Hematopoietic multipotent progenitor cell treated with erythropoietin and hydrocortisone succinate and interleukin-3 and kit ligand, for 6 days (in vitro differentiated cells): ENCODE measurements at regions not wholly inside any gene's neighbourhood (a gene's known extent, or its start where the extent isn't known, plus 50 kb on each side); places are given as distances from the start of the nearest gene placed in this dataset.

Experiments used
- DNase-seq: peaks from one replicate; pipeline ENCODE4 v3.0.0-alpha.2; 2015

DNA sequence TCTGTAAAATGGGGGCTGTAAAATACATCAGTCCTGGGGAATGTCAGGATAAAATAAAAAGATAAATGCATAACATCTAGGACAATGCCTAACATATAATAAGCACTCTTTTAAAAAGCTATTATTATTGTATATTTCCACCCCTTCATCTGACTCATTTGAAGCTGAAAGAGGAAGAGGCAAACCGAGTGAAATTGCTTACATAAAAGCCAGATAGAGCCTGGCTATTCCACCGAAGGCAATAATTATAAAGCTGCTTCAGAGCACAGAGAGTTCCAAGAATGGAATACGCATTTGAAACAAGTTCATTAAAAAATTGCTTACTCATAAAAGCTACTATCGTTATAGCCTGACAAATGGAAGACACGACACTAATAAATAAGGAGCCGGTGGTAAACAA, 186.1 kb upstream of the CAMK1G start:
- DNase-seq = no peak

DNA sequence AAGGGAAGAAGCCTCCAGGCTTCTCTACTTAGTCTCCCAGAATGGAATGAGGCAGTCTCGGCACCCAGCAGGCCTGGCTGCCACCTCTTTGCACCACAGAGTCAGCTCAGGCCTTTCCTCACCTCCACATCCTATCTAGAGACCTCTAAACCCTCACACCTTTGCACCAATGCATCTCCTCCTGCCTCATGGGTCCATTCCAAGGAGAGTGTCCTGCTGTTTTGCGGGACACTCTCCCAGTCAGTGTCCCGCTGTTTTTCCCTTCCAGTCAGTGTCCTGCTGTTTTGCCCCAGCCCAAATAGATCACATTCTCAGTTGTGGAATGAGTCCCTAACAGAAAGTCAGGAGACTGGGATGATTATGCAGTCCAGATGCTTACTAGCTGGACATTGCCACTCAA, 185.6 kb upstream of the CAMK1G start:
- DNase-seq = no peak

DNA sequence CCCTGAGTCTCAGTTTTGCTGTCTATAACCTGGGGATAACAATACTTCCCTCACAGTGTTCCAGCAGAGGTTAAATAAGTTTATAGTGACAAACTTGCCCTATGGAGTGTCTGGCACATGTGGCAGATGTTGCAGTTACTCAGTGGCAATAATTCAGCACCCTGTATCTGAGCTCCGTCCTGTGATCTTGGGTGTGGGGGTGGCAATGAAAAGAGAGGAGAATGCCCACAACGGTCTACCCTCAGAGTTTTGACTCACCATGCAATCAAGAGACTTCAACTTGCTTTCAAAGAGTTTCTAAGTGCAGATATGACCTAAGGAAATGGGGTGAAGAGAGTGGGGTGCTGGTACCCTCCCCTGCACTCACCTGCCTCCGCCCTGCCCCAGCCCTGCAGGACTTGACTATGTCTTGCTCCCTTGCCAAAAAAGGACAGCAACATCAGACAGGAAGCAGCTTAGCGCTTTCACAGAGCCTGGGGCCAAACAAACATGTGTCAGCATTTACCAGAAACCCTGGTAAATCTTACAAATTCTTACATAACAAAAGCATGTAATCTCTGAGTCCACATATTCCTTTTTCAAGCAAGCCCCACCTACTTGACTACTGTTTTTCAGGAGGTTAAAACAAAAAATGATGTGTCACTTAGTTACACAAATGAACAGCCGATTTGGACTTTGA, 185.1 kb upstream of the CAMK1G start:
- peak; percentile 47 for DNase-seq

DNA sequence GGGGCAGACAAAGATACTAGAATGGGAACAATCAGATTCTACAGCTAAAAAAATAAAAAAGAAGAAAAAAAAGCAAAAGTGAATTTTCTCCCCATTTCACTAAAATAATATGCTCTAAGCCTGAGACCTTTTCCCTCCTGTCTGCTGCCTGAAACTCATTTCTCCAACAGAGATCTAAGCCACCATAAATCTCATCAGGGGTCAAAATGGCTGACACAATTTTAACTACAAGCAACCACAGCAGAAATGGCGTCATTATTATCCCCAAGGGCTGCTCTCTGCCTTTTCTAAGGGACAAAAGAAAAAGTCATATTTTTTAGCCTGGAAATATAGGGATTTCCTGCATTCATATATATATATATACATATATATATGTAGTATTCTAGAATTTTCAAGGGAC, 183.7 kb upstream of the CAMK1G start:
- DNase-seq = no peak

DNA sequence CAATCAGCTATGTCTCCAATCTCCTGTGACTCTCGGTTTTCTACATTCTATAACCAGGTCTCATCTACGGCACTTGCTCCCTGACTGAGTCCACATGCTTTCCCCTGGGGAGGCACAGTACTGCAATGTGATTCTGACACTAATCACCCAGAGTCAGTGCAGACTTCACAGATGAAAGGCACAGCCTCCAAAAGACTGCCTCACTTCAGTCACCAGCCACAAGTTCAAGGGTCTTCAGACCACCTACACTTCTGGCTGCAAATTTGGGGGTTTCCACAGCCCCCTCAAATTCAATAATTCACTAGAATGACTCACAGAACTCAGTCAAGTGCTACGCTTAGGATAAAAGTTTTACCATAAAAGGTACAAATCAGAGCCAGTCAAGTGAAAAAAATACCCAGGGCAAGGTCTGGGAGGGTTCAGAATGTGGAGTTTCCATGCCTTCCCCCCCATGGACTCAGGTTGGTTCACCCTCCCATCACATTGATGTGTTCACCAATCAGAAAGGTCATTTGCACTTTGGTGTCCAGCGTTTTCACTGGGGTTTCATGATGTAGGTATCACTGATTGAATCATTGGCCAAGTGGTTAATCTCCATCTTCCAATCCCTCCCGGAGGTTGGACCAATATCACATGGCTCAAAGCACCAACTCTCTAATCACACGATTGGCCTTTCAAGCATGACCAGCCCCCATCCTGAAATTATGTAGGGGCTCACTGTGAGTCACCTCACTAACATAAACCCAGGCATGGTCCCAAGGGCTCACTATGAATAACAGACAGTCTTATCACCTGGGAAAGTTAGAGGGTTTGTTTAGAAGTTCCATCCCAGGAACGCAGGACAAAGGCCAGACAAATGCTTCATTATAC, 182.9 kb upstream of the CAMK1G start:
- DNase-seq = no peak

DNA sequence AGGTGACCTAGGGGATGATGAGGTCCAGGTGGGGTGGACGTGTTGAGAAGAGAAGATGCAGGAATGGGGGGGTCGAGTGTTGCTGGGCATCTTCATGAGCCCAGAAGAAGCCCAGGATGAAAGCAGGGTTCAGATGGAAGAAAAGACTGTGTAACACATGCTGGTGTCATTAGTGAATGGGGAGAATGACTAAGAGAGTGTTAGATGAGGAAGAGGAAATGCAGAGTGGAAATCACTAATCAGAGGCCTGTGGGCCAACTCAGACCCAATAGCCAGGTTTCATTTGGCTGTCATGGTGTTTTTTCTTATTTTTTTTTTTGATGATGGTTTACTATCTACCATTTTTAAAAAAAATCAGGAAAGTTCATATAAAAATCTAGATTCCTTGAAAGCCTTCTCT, 180.8 kb upstream of the CAMK1G start:
- DNase-seq = no peak

DNA sequence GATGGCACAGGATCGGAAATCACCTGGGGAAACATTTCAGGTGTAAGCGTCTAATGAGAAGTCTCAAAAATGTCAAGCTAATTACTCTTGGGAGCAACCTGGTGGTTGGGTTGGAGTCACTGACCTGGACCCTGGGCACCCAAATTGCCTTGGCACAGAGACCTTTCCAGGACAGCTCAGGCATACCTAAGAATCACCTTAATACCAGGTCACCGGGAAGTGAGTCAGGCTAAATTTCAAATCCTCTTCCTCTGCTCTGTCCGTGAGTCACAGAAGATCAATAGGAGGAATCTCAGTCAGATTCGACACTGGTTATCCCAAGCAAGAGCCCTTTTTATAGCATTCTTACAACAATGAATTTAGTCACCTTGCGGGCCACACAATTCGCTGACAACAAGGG, 179.6 kb upstream of the CAMK1G start:
- DNase-seq = no peak

DNA sequence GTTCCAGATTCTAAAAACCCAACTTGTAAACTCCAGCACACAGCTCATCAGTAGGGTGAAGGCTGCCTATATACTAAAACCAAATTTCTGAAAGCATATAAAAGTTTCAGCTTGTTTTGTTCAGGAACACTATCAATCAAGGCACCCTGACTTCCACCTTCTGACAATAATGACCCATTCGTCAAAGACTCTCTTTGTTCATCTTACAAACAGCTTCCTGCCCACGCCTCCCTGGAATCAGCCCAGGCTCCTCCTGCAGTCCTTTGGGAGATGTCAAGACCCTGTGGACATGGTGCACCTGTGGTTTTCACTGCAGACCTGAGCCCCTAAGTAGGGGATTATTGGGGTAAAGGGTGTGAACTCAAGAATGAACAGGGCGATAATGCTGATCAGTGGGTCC, 178.9 kb upstream of the CAMK1G start:
- no peak for DNase-seq

DNA sequence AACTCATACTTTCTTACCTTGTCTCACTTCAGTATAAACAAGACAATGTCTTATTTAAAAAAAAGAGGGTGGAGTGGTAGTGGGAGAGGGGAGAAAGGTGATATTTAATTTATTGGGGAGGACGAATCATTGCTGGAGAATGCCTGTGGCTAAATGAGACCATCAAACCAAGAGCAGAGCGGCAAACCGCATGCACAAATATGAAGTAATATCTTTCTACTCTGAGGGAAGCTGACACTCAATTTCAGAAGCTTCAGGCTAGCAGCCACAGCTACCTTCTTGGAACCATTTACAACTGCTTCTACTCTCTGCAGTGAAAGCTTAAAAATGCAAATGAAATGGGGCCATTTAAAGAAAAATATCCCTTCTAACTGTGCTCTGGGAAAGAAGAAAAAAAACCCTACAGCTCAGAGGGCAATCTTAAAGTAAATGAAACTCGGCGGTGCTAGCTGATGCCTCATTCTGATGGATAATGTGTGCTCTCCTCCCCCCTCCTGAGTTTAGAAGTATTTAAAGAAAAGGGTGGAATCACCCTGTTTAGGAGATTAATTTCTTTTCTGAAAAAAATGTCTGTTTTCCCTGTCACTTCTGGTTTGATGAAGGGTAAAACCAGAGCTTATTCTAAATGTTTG, 178.2 kb upstream of the CAMK1G start:
- DNase-seq = no peak

DNA sequence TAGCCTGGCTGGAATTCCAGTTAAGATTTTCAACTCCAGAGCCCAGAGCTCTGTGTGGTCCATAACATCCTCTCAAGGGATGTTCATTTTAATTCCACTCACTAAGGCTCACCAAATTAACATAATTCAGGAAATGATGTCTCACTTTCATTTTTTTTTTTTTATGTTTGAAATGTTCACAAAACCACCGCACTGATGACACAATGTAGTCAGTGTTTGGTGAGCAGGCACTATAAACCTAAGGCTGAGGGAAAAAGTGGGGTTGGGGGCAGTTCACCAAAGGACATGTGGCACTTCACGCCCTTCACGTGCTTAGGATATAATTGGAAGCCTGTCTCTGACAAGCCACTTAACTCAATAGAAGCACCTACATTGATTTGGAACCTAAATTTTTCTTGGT, 177.3 kb upstream of the CAMK1G start:
- no peak for DNase-seq

DNA sequence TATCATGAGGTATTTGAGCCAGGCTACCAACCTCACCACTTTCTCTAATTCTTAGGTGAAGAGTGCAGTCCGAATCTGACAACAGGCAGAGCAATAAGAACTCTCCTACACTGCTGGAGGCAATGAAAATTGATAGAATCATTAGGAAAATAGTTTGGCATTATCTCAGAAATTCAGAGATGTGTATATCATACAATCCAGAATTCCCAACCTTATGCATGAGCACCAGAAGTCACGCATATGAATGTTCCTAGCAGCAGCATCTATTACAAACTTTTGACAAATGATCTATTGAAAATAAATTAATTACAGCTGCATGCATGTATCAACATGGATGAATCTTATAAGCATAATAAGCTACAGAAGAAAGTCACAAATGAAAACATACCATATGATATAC, 176.9 kb upstream of the CAMK1G start:
- no peak for DNase-seq

DNA sequence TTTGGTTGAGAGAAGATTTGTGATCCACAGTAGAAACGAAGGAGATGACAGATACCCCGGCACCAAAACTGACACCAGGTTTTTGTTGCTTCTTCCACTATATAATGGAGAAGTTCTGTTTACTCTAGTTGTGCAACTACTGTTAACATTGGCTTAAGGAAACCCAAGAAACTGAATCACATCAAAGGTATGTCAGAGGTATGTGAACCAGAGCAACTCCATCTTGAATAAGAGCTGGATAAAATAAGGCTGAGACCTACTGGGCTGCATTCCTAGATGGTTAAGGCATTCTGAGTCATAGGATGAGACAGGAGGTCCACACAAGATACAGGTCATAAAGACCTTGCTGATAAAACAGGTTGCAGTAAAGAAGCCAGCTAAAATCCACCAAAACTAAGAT, 173.7 kb upstream of the CAMK1G start:
- DNase-seq = no peak

DNA sequence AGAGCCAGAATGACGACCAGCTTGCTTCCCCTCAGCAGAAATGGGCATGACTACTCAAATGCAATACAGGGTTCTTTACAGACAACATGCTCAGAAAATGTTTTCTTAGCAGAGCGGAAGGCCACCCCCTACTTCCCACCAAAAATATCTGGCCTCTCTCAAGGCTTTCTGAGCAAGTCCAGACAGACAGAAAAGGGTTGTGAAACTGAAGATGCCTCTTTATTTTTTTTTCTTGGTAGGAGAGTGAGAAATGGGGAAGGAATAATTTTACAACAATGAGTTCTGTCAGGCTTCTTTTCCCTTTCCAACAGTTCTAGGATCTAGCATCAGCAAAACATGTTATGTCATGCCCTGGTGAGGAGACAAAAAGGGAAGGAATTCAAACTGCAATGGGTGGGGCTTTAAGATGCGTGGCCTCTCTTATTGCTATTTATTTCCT, 172.0 kb upstream of the CAMK1G start:
- no peak for DNase-seq

DNA sequence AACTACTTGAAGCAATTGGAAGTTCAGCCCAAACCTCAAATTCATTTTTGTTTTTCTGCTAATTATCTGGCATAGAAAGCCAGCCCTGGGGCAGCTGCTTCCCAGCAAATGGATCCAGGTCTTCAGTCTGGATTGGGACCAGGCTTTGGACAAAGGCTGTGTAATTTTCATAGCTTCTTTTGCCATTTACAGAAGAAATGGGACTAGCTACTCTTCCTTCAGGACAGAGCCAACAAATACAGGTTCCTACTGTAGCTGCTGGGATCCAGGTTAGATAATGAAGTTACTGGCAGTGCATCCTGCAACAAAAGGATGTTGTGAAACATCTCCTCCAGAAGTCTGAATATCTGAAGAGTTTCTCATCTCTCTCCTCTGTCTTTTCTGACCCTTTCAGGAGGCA, 171.5 kb upstream of the CAMK1G start:
- DNase-seq = no peak

DNA sequence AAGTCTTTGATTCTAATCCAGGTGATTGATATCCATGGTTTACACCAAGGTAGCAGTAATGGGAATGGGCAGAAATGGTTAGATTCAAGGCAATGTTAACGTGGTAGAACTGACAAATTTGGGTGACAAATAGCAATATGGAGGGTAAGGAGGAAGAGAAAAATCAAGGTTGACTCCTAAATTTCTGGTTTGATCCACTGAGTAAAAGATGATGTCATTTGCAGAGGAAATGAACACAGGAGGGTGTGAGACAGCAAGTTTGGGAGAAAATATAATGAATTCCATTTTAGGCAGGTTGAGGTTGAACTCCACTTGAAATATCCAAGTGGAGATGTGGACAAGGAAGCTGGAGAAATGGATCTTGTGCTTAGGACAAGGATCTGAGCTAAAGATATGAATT, 170.9 kb upstream of the CAMK1G start:
- no peak for DNase-seq

DNA sequence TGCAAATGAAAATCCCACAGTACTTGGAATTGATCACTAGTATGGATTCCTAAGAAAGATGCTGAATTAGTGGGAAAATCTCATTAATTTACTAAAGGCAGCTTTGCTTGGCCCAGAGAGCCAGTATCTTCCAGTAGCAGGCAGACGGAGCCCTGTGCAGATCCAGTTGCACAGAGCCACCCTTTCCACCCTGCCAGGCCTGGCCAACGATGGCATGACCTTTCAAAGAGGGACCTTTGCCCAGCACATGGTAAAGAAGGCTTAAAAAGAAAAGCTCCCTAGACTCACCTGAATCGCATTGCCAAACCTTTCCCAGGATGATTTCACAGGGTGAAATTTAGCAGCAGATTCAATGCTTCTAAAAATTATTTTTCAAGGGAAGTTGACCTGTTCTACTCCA, 170.5 kb upstream of the CAMK1G start:
- DNase-seq = no peak

DNA sequence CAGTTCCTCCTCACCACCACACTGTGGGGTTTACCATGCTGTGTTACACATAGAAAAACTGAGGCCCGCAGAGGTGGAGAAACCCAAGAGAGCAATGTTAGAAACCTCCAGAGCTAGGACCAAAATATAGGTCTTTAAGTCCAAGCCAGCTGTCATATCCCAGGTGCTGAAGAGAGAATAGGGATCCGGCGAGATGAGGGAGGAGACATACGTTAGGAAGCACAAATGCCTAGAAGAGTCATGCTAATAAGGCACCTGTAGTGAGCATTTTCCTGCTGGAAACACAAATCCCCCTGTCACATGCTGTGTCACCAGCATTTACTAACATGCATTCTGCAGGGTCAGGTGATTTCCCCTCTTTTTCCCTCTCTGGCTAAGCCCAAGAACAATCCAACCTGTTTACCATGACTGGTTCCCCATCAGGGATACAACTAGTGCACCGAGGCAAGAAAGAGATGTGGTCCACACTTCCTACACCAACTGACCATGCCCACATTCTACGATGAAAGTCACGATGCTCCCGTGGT, 168.6 kb upstream of the CAMK1G start:
- no peak for DNase-seq

DNA sequence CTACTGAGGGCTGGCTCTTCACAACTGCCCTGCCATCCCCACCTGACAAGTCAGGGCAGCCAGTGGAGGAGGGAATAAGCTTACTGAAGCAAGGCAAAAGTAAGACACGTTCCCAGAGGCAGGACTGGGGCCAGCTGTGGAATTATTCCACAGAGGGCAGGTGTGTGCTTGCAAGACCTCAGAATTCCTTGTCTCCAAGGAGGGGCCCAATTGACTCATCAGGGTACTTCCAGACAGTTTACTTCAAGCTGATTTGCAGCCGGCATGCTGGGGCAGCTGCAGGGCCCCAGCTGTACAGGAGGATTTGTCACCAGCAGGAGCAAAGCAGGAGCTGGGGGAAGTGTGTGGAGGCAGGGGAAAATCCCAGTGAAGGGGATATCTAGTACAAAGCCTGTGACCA, 167.5 kb upstream of the CAMK1G start:
- no peak for DNase-seq

DNA sequence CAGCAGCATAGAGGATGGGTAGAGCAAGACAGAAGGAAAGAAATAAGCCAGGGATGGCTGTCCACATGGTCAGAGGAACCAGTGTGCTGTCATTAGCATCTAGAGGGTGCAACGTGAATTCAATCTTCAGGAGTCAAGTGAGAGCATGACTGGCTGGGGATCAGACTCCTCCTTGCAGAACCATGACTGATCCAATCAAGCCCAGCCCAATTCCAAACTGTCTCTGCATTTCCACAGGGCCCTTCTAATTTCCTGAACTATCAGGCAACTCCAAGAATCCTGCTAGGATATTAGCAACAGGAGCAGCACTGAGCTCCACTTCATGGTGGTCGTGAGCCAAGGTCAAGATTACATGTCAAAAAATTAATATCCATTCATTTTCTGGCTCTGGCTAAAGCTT, 166.8 kb upstream of the CAMK1G start:
- DNase-seq = no peak

DNA sequence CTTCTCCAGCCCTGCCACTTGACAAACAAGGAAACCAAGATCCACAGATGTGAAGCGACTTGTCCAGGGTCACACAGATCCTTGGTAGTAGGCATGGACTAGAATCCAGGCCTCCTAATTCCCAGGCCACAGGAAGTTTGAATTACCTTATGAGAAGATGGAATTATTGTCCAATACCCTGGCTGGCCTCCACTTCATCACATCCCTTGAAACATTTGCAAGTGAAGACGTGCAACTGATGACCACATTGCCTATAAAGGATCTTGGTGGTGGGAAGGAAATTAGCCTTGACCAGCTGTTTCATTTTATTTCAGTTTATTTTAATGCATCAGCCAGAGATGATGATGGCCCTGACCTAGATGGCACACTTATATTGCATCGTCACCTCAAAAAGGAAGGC, 165.8 kb upstream of the CAMK1G start:
- DNase-seq = no peak

DNA sequence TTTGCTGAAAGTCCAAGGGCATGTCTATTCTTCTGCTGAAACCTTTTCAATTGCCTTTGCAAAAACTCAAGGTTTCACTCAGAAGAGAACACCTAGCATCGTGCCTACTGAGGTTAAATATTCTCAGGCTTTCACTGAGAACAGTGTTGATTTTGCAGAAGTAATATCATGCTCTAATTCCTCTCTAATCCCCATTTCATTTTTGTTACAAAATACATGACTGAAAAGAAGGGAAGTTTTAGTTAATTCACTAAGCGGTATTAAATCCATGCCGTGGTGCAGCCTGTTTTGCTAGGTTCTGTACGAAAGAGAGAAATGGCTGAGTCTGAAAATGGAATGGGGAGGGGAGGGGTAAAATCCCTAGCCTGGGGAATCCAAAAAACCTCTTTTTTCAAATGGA, 163.2 kb upstream of the CAMK1G start:
- DNase-seq = no peak

DNA sequence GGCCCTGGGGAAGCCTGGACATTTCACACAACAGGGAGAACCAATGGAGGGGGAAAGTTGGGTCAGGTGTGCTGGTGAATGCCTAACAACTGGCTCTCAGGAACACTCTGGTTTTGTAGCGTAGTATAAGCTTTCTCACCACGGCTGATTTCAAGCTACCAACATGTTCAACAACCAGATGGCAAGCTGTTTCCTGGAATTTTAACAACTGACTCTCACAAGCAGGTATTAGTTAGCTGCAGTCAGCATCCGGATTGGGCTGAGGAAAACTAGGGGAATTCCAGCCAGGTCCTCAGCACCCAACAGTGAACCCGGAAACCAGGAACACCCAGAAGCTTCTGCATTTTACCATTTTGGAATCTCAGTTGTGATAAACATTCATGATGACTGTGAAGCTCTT, 162.3 kb upstream of the CAMK1G start:
- DNase-seq = no peak

DNA sequence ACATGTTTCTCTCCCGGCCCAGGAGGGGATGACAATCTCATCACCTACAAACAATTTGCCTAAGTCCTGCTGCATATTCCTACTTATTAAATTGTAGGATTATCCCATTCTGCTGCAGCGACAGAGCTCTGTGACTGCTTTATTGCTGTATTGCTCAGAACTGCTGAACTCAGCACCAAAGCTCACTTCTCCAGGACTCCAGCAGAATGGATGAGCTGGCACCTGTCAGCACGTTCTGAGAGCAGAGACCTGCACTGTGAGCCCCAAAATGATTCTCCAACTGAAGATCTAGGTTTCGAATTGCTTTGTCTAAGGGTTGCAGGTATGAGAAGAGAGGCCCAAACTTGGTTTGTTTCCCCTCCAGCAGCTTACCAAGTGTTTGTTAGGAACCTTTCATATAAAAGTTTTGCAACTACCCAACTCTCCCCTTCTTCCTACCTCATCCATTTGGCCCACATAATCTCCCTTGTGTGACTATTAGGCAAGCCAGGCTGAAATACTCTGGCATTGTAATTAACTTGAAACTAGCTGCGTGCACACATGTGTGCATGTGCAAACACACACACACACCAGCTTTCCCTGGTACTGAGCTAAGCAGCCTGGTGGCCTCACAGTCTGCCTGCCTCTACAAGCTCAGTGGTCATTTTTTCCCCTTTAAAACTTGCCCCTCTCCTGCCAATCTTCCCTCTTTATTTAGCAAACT, 161.4 kb upstream of the CAMK1G start:
- no peak for DNase-seq
